Stomach (tissue), 8 donors: ENCODE measurements at regions not wholly inside any gene's neighbourhood (a gene's known extent, or its start where the extent isn't known, plus 50 kb on each side); places are given as distances from the start of the nearest gene placed in this dataset.
A peak's percentile ranks its signal among the peaks of the same experiment; 100 is the strongest.

ENCODE experiments used
- DNase-seq, 2 donors: peaks; one replicate each; pipeline versions ENCODE4 v3.0.0 to v3.0.0-alpha.2; 2013 to 2019
- H3K27ac ChIP-seq, 5 donors: fragments of 200-600 bp in 4 of 5; sonication (generic) in 4 of 5; one replicate each; pipeline ENCODE4 v1.5.1; 2013 to 2019; ENCODE audit warnings: mild to moderate bottlenecking in 1 of 5, moderate library complexity in 1 of 5
- H3K27me3 ChIP-seq, 3 donors: fragments of 200-600 bp; sonication (generic); one replicate each; pipeline ENCODE4 v1.5.1; 2017 to 2019; ENCODE audit warnings: mixed run types in 1 of 3
- H3K36me3 ChIP-seq, 4 donors: fragments of 200-600 bp; sonication (generic); 1 replicate in 3 of 4; 2 replicates in 1 of 4; pipeline ENCODE4 v1.5.1; 2016 to 2019
- H3K4me1 ChIP-seq, 4 donors: fragments of 200-600 bp; sonication (generic); one replicate each; pipeline ENCODE4 v1.5.1; 2016 to 2019
- H3K4me3 ChIP-seq, 4 donors: fragments of 200-600 bp; sonication (generic) in 3 of 4; one replicate each; pipeline ENCODE4 v1.5.1; 2016 to 2019; ENCODE audit warnings: mild to moderate bottlenecking in 1 of 4
- H3K9me3 ChIP-seq, 4 donors: fragments of 200-600 bp; sonication (generic); one replicate each; pipeline ENCODE4 v1.5.1; 2016 to 2019
- CTCF ChIP-seq, 7 experiments: fragments of 450-650 bp in 4 of 7; fragments of 200-600 bp in 3 of 7; sonication (generic) in 3 of 7; IDR thresholded peaks; one replicate each; pipeline ENCODE4 v1.5.1; 2016 to 2019; ENCODE audit warnings: antibody characterized with exemption in 7 of 7, control low read depth in 2 of 7, mild to moderate bottlenecking in 1 of 7
- EP300 ChIP-seq: sonication (generic); formaldehyde crosslinking; IDR thresholded peaks from one replicate; pipeline ENCODE4 v1.6.1; 2017; ENCODE audit warnings: antibody characterized with exemption
- POLR2A ChIP-seq, 4 donors: fragments of 450-650 bp; IDR thresholded peaks; one replicate each; pipeline ENCODE4 v1.6.1; 2016; ENCODE audit warnings: antibody characterized with exemption in 4 of 4, control low read depth in 2 of 4, mild to moderate bottlenecking in 1 of 4, moderate library complexity in 1 of 4
- POLR2AphosphoS5 ChIP-seq, 3 donors: sonication (generic); formaldehyde crosslinking; IDR thresholded peaks; one replicate each; pipeline ENCODE4 v1.6.1; 2016; ENCODE audit warnings: antibody characterized with exemption in 3 of 3
- WGBS, 5 donors: extraction: QIAGEN DNeasy Blood & Tissue Kit in 3 of 5; methylation state at CpG; one replicate each; pipeline versions ENCODE4 v1.1.5 to v1.1.7; 2013 to 2018; 5-methylcytosine and 5-hydroxymethylcytosine counted together
- intact Hi-C: fragments of 100-400 bp; cut with DNase I; formaldehyde crosslinking; loops from one replicate; pipeline ENCODE4 v1.15.1; 2023; ENCODE audit warnings: low total_unique reads
- donor health status: healthy with polysubstance abuse.
- donor health status: Bipolar disorder and iron deficiency.
- donor health status: healthy.

GRCh38 chr18:40868110-40868858 lies 1086.8 kb upstream of the PIK3C3 start:
- 39 to 49% (median 48%) methylated on average over 4 of the region's 4 CpGs for WGBS, 5 donors
- H3K36me3 ChIP-seq: no peaks in the 10 kb centered on the region
- H3K9me3 ChIP-seq: no peaks in the 10 kb centered on the region
- H3K4me1 ChIP-seq: no peaks in the 10 kb centered on the region
- no peak for DNase-seq
- no peaks in the 10 kb centered on the region for H3K27me3 ChIP-seq
- TF ChIP-seq EP300 (no peak), POLR2AphosphoS5 (IDR thresholded peaks at IDR 0.05) (peak in 1 of 3 donors; percentile 12)
- H3K4me3 ChIP-seq: no peak overlapping the region
- intact Hi-C loops: no loop called here
- no peak overlapping the region for H3K27ac ChIP-seq

DNA sequence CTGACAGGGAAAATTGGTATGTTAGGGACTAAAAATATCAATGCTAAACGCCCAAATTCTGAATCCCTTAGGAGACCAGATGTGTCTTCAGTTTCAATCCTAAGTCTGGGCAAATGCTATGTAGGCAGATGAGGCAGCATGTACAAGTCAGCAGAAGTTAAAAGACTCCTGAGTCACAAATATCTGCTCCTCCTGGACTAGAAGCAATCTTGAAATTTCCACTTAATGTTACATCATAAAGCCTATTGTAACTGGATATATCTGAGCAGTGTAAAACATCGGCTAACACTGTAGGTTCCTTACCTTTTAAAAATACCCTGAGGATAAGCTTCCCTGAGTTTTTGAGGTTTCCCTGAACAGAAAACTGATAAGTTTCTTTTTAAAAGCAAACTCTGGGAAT lies 1087.6 kb upstream of the PIK3C3 start:
- Histone ChIP-seq H3K36me3 (no peaks in the 10 kb centered on the region), H3K27me3 (no peaks in the 10 kb centered on the region), H3K4me3 (no peak overlapping the region), H3K4me1 (no peaks in the 10 kb centered on the region), H3K9me3 (no peaks in the 10 kb centered on the region), H3K27ac (no peak overlapping the region)
- 59 to 75% (median 72%) methylated on average over 2 of the region's 2 CpGs for WGBS, 5 donors
- TF ChIP-seq POLR2A (IDR thresholded peaks at IDR 0.05) (no peak), EP300 (no peak), CTCF (IDR thresholded peaks at IDR 0.05) (no peak), POLR2AphosphoS5 (IDR thresholded peaks at IDR 0.05) (no peak)
- intact Hi-C loops: no loop called here
- DNase-seq: no peak

DNA sequence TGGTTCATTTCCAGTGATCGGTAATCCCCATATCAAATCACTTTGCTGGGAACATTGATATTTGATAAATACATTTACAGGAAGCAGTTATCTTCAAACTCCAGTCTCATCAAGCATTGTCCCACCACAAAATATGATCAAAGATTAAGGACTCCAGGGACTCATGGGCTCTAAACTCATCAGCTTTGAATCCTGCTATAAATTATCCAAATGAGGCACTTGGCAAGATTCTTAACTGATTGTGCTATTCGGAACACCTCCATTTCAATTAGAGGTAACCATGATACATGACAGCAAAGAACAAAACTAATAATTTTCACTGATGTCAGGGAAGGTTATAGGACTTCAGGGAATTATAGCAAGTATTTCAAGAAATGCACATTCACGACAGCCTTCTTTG lies 1088.1 kb upstream of the PIK3C3 start:
- intact Hi-C loops: no loop called here

DNA sequence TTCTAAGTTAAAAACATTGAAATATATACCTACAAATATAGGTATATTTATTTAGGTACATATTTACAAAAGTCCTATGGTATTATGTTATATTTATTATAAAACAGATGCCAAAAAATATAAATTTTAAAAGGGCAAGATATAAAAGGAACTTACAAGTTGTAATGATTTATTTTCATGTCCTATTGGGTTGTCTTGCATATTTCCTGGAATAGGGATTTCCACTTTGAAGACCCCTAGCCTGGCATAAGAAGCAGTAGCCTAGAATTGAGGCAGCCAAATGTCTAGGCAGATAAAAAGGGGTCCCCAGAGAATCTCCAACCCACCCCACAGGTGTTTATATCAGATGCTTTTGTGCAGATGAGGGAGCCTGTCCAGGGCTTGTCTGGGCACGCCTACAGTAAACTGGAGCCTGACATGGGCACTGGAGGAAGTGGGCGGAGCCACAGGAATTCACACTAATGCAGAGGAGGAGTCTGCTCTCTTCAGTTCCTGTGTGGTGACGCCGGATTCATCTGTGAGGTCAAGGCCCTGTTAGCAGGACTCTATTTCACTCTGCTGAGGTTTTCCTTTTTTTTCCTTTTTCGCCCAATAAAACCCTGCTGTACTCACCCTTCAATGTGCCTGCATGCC lies 1088.9 kb upstream of the PIK3C3 start:
- intact Hi-C loops: no loop called here
- TF ChIP-seq POLR2A (IDR thresholded peaks at IDR 0.05) (no peak), EP300 (no peak), POLR2AphosphoS5 (IDR thresholded peaks at IDR 0.05) (no peak)
- DNase-seq: no peak
- no peaks in the 10 kb centered on the region for H3K9me3 ChIP-seq
- no peak overlapping the region for H3K27ac ChIP-seq
- no peak overlapping the region for H3K4me3 ChIP-seq
- no peaks in the 10 kb centered on the region for H3K27me3 ChIP-seq
- no peaks in the 10 kb centered on the region for H3K36me3 ChIP-seq
- 90 to 98% (median 95%) methylated on average over 5 of the region's 5 CpGs for WGBS, 5 donors
- no peaks in the 10 kb centered on the region for H3K4me1 ChIP-seq

More for the DNA sequence above, 1088.1 kb upstream of the PIK3C3 start:
- Histone ChIP-seq H3K27me3 (no peaks in the 10 kb centered on the region), H3K36me3 (no peaks in the 10 kb centered on the region), H3K4me3 (no peak overlapping the region), H3K27ac (no peak overlapping the region), H3K9me3 (no peaks in the 10 kb centered on the region), H3K4me1 (no peaks in the 10 kb centered on the region)
- TF ChIP-seq POLR2A (IDR thresholded peaks at IDR 0.05) (no peak), EP300 (no peak)
- 81 to 96% (median 93%) methylated on average over 3 of the region's 3 CpGs for WGBS, 5 donors
- DNase-seq: no peak

- Histone ChIP-seq H3K4me1 (no peaks in the 10 kb centered on the region), H3K9me3 (no peaks in the 10 kb centered on the region), H3K4me3 (no peak overlapping the region), H3K36me3 (no peaks in the 10 kb centered on the region), H3K27me3 (no peaks in the 10 kb centered on the region), H3K27ac (no peak overlapping the region)
- 91 to 95% (median 95%) methylated on average over 2 of the region's 2 CpGs for WGBS, 5 donors
- DNase-seq: no peak
- TF ChIP-seq POLR2A (IDR thresholded peaks at IDR 0.05): no peak
- TF ChIP-seq POLR2AphosphoS5 (IDR thresholded peaks at IDR 0.05): no peak
- intact Hi-C loops: no loop called here
Observed at GRCh38 chr18:40864846-40865245, 1090.2 kb upstream of the PIK3C3 start.

GRCh38 chr18:40863801-40864200 lies 1091.2 kb upstream of the PIK3C3 start:
- no peaks in the 10 kb centered on the region for H3K9me3 ChIP-seq
- WGBS, 5 donors: 81 to 87% (median 85%) methylated on average over 3 of the region's 3 CpGs
- no peaks in the 10 kb centered on the region for H3K4me1 ChIP-seq
- H3K4me3 ChIP-seq: no peak overlapping the region
- DNase-seq: no peak
- no peak for TF ChIP-seq POLR2AphosphoS5 (IDR thresholded peaks at IDR 0.05)
- TF ChIP-seq POLR2A (IDR thresholded peaks at IDR 0.05): no peak
- TF ChIP-seq EP300: no peak
- TF ChIP-seq CTCF (IDR thresholded peaks at IDR 0.05): no peak
- H3K36me3 ChIP-seq: no peaks in the 10 kb centered on the region
- H3K27ac ChIP-seq: no peak overlapping the region
- H3K27me3 ChIP-seq: no peaks in the 10 kb centered on the region
- intact Hi-C loops: no loop called here
